ENCODE measurements at regions not wholly inside any gene's neighbourhood (a gene's known extent, or its start where the extent isn't known, plus 50 kb on each side); places are given as distances from the start of the nearest gene placed in this dataset.

DNA sequence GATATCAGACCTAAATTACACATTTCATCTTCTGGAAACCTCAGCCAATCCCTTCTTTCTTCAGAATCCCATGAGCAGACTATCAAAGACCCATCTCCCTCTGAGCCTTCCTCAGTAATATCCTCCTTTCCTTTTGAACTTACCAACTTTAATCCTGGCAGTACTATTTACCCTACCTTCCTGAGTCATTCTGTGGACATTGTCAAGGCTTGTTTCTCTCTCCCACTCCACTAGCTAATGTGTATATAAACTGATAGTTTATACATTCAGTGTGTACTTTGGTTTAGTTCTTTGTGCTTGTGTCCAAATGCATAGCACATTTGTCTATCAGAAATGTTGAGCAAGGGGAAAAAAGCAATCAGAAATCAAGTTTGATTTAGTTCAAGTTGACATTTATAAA, 568.3 kb downstream of the CSNK1G3 start:
- TF ChIP-seq, protein P1, sequence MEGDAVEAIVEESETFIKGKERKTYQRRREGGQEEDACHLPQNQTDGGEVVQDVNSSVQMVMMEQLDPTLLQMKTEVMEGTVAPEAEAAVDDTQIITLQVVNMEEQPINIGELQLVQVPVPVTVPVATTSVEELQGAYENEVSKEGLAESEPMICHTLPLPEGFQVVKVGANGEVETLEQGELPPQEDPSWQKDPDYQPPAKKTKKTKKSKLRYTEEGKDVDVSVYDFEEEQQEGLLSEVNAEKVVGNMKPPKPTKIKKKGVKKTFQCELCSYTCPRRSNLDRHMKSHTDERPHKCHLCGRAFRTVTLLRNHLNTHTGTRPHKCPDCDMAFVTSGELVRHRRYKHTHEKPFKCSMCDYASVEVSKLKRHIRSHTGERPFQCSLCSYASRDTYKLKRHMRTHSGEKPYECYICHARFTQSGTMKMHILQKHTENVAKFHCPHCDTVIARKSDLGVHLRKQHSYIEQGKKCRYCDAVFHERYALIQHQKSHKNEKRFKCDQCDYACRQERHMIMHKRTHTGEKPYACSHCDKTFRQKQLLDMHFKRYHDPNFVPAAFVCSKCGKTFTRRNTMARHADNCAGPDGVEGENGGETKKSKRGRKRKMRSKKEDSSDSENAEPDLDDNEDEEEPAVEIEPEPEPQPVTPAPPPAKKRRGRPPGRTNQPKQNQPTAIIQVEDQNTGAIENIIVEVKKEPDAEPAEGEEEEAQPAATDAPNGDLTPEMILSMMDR (IDR thresholded peaks at IDR 0.05 in 4 of 5, conservative IDR thresholded peaks at IDR 0.05 in 1 of 5): no peak
- no peak for TF ChIP-seq POLR2A (IDR thresholded peaks at IDR 0.05)

All from gastrocnemius medialis (tissue), 4 donors.